ENCODE measurements at regions not wholly inside any gene's neighbourhood (a gene's known extent, or its start where the extent isn't known, plus 50 kb on each side); places are given as distances from the start of the nearest gene placed in this dataset.

GRCh38 chr20:61123286-61123685, 128.8 kb upstream of the CDH4 start:
- no peak for DNase-seq

GRCh38 chr20:61123751-61124368, 128.2 kb upstream of the CDH4 start:
- no peak for DNase-seq

GRCh38 chr20:61125076-61125475, 127.0 kb upstream of the CDH4 start:
- no peak for DNase-seq

GRCh38 chr20:61125546-61126180, 126.4 kb upstream of the CDH4 start:
- DNase-seq: no peak

GRCh38 chr20:61126369-61127195, 125.5 kb upstream of the CDH4 start:
- no peak for DNase-seq

GRCh38 chr20:61127311-61128039, 124.6 kb upstream of the CDH4 start:
- no peak for DNase-seq

GRCh38 chr20:61128701-61129269, 123.3 kb upstream of the CDH4 start:
- DNase-seq: no peak

GRCh38 chr20:61129311-61129710, 122.8 kb upstream of the CDH4 start:
- no peak for DNase-seq

- DNase-seq: no peak
These were observed 121.9 kb upstream of the CDH4 start for GRCh38 chr20:61130156-61130555.

GRCh38 chr20:61131944-61132343, 120.1 kb upstream of the CDH4 start:
- no peak for DNase-seq

GRCh38 chr20:61133611-61134010, 118.5 kb upstream of the CDH4 start:
- DNase-seq: no peak

GRCh38 chr20:61134296-61135030, 117.6 kb upstream of the CDH4 start:
- no peak for DNase-seq

- no peak for DNase-seq
These were observed 116.8 kb upstream of the CDH4 start for GRCh38 chr20:61135266-61135665.

- no peak for DNase-seq
These were observed 116.1 kb upstream of the CDH4 start for GRCh38 chr20:61135968-61136367.

- DNase-seq: no peak
These were observed 113.5 kb upstream of the CDH4 start for GRCh38 chr20:61138566-61138965.

GRCh38 chr20:61139031-61139430, 113.0 kb upstream of the CDH4 start:
- no peak for DNase-seq

- DNase-seq: no peak
These were observed 111.5 kb upstream of the CDH4 start for GRCh38 chr20:61140576-61140975.

GRCh38 chr20:61146023-61146422, 106.0 kb upstream of the CDH4 start:
- no peak for DNase-seq

GRCh38 chr20:61149636-61150035, 102.4 kb upstream of the CDH4 start:
- no peak for DNase-seq

GRCh38 chr20:61157301-61157700, 94.8 kb upstream of the CDH4 start:
- DNase-seq: no peak

GRCh38 chr20:61159957-61160686, 91.9 kb upstream of the CDH4 start:
- DNase-seq: no peak

Measured in muscle of arm (tissue), 1 donor.